HepG2 (cell line): ENCODE measurements at regions not wholly inside any gene's neighbourhood (a gene's known extent, or its start where the extent isn't known, plus 50 kb on each side); places are given as distances from the start of the nearest gene placed in this dataset.

Experiments
- ATAC-seq: fragments of 200-7000 bp; cut with Tn5 transposase; 3 replicates; pipeline ENCODE4 v1.9.1; 2020; ENCODE audit warnings: mild to moderate bottlenecking, moderate library complexity
- BruUV-seq: library from RNA; stranded (reverse); fragments of 400-500 nt; replicated peaks from 2 replicates; lab custom pipeline; 2021; lab: Mats Ljungman, UMichigan
- CTCF ChIA-PET: fragments of 300-600 bp; formaldehyde crosslinking; extraction: SDS; loops from one replicate; lab custom pipeline; 2021; ENCODE audit warnings: low total read pairs, inconsistent platforms, low intra/inter-chr PET ratio; lab: Yijun Ruan, JAX
- POLR2A ChIA-PET: fragments of 350-600 bp; sonication (Branson Sonifier 250); formaldehyde crosslinking; loops from one replicate; lab custom pipeline; 2020; ENCODE audit warnings: antibody characterized with exemption, inconsistent platforms; lab: Yijun Ruan, JAX
- DNase-seq: peaks from one replicate; pipeline ENCODE4 v3.0.0-alpha.2; 2015; ENCODE audit warnings: low spot score
- FAIRE-seq: peaks from 3 replicates; lab custom pipeline; 2011; peaks lifted over from hg19 to GRCh38; lab: Jason Lieb, UNC
- H2AFZ ChIP-seq: one replicate; pipeline ENCODE4 v1.6.1; 2011; ENCODE audit warnings: low read length, inconsistent platforms
- H3K27ac ChIP-seq: fragments of 300-600 bp; 3 replicates; pipeline ENCODE4 v1.8.0; 2011; ENCODE audit warnings: mixed run types, mild to moderate bottlenecking, mixed read lengths, low read length, inconsistent platforms; ENCODE audit not compliant: insufficient read depth; ENCODE audit errors: extremely low read length
- H3K27me3 ChIP-seq, 2 experiments: fragments of 200-600 bp in 1 of 2; 2 replicates in 1 of 2; 3 replicates in 1 of 2; pipeline versions ENCODE4 v1.6.0 to v1.8.0; 2011; ENCODE audit warnings: low read length in 2 of 2, mild to moderate bottlenecking in 2 of 2, moderate library complexity in 2 of 2, inconsistent platforms in 1 of 2; ENCODE audit not compliant: insufficient read depth in 2 of 2, control insufficient read depth in 1 of 2
- H3K36me3 ChIP-seq, 2 experiments: fragments of 200-600 bp in 1 of 2; replicated peaks in 1 of 2; 2 replicates in 1 of 2; 3 replicates in 1 of 2; pipeline versions ENCODE4 v1.5.1 to v1.8.0; 2011; ENCODE audit warnings: low read length in 2 of 2, inconsistent platforms in 1 of 2; ENCODE audit not compliant: insufficient read depth in 2 of 2, control insufficient read depth in 1 of 2
- H3K4me1 ChIP-seq: 2 replicates; pipeline ENCODE4 v1.5.1; 2012; ENCODE audit warnings: low read length, inconsistent platforms; ENCODE audit not compliant: insufficient read depth
- H3K4me2 ChIP-seq: 2 replicates; pipeline ENCODE4 v1.6.0; 2011; ENCODE audit warnings: low read depth, low read length, inconsistent platforms
- H3K4me3 ChIP-seq, 3 experiments: fragments of 200-600 bp in 1 of 3; sonication (generic), shearing (Covaris generic) in 1 of 3; replicated peaks in 1 of 3; 2 replicates each; pipeline ENCODE4 v1.5.1; 2011 to 2016; ENCODE audit warnings: low read length in 3 of 3, inconsistent platforms in 2 of 3, low read depth in 2 of 3, mild to moderate bottlenecking in 2 of 3, control low read depth in 1 of 3, mixed read lengths in 1 of 3; ENCODE audit not compliant: insufficient read depth in 1 of 3
- H3K79me2 ChIP-seq: one replicate; pipeline ENCODE4 v1.6.1; 2011; ENCODE audit warnings: low read length, inconsistent platforms; ENCODE audit not compliant: insufficient read depth
- H3K9ac ChIP-seq: 2 replicates; pipeline ENCODE4 v1.6.0; 2011; ENCODE audit warnings: mild to moderate bottlenecking, low read depth, low read length, inconsistent platforms; ENCODE audit not compliant: insufficient read depth
- H3K9me3 ChIP-seq: 2 replicates; pipeline ENCODE4 v1.5.1; 2012; ENCODE audit warnings: mild to moderate bottlenecking, low read length
- H4K20me1 ChIP-seq: 2 replicates; pipeline ENCODE4 v1.6.0; 2011; ENCODE audit warnings: inconsistent platforms, mild to moderate bottlenecking, low read length, moderate library complexity; ENCODE audit not compliant: insufficient read depth
- ELK4 ChIP-seq: sonication (generic); formaldehyde crosslinking; IDR thresholded peaks from 2 replicates; pipeline ENCODE4 v1.9.0; 2021; ENCODE audit warnings: missing genetic modification reagents, borderline replicate concordance
- GPN1 ChIP-seq: sonication (generic); formaldehyde crosslinking; IDR thresholded peaks from 2 replicates; pipeline ENCODE4 v1.5.1; 2020; ENCODE audit warnings: missing genetic modification reagents, borderline replicate concordance
- KLF15 ChIP-seq: sonication (generic); formaldehyde crosslinking; IDR thresholded peaks from 2 replicates; pipeline ENCODE4 v1.8.1; 2023; ENCODE audit warnings: borderline replicate concordance, mild to moderate bottlenecking, inconsistent platforms, missing genetic modification reagents, mixed read lengths
- MLLT10 ChIP-seq: sonication (generic); formaldehyde crosslinking; IDR thresholded peaks from 2 replicates; pipeline ENCODE4 v1.4.0; 2020; ENCODE audit warnings: missing genetic modification reagents
- MLX ChIP-seq: IDR thresholded peaks from 2 replicates; pipeline ENCODE4 v1.6.1; 2016
- ZBTB21 ChIP-seq: sonication (generic); formaldehyde crosslinking; IDR thresholded peaks from 2 replicates; pipeline ENCODE4 v1.4.0; 2020; ENCODE audit warnings: missing genetic modification reagents
- ZNF136 ChIP-seq: sonication (generic); formaldehyde crosslinking; IDR thresholded peaks from 2 replicates; pipeline ENCODE4 v1.8.1; 2022; ENCODE audit warnings: low read depth, mild to moderate bottlenecking, moderate library complexity, missing genetic modification reagents
- ZNF281 ChIP-seq: sonication (generic); formaldehyde crosslinking; IDR thresholded peaks from 2 replicates; pipeline ENCODE4 v1.4.0; 2020; ENCODE audit warnings: missing genetic modification reagents, borderline replicate concordance
- ZNF30 ChIP-seq: sonication (generic); formaldehyde crosslinking; IDR thresholded peaks from 2 replicates; pipeline ENCODE4 v1.5.0; 2020; ENCODE audit warnings: mild to moderate bottlenecking, missing genetic modification reagents
- WGBS: methylation state at CpG from one replicate; pipeline ENCODE4 v1.1.6; 2017; ENCODE audit warnings: low lambda C conversion rate; 5-methylcytosine and 5-hydroxymethylcytosine counted together
- in situ Hi-C: cut with HindIII; loops from 2 replicates; pipeline ENCODE4 v1.10.0; 2017; ENCODE audit warnings: low pct_unique_long_range_greater_than_20kb; ENCODE audit not compliant: extremely low pct_ligation_motif_present
- intact Hi-C: fragments of 100-400 bp; cut with micrococcal nuclease; formaldehyde crosslinking; loops from one replicate; pipeline ENCODE4 v1.10.0; 2022; ENCODE audit not compliant: unreplicated experiment
- TF ChIP-seq, protein P1 (sequence below): sonication (generic); formaldehyde crosslinking; IDR thresholded peaks from 2 replicates; pipeline ENCODE4 v1.8.0; 2022; ENCODE audit warnings: missing genetic modification reagents, mild to moderate bottlenecking, borderline replicate concordance
- TF ChIP-seq, protein P2 (sequence below): sonication (generic); formaldehyde crosslinking; IDR thresholded peaks from 2 replicates; pipeline ENCODE4 v1.8.1; 2023; ENCODE audit warnings: mild to moderate bottlenecking, inconsistent platforms, moderate library complexity, missing genetic modification reagents, borderline replicate concordance

DNA sequence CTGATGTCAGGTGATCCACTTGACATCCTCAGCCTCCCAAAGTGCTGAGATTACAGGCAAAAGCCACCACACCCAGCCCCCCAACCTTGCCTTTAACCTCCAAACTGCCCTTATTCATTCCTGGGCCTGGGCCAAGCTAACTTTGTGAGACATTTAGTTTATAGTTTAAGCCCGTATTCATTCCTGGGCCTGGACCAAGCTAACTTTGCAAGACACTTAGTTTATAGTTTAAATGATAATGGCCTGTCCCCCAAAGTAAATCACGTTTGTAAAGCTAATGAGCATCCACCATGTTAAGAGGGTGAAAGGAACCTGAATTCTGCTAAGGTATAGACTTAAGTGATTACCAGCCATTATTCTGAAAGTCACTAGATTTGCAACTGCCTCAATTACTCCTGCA is 68.7 kb downstream of the NEURL3 start:
- 0% methylated on average over 2 of the region's 2 CpGs for WGBS
- CTCF ChIA-PET, result no interaction called here
- no peaks in the 10 kb centered on the region for H4K20me1 ChIP-seq
- H3K9me3 ChIP-seq, result peaks cover 14% of the 10 kb centered on the region; the same call in 1 of the 2 replicates
- no peaks in the 10 kb centered on the region for H3K27me3 ChIP-seq
- no peaks in the 10 kb centered on the region for H3K36me3 ChIP-seq
- intact Hi-C loops (no loop called here), in situ Hi-C loops (no loop called here)
- no peak overlapping the region for H3K9ac ChIP-seq
- POLR2A ChIA-PET, result no interaction called here
- ATAC-seq, result no peak
- no peaks in the 10 kb centered on the region for H3K4me1 ChIP-seq
- FAIRE-seq, result no peak
- H3K4me2 ChIP-seq, result no peak overlapping the region
- no peak overlapping the region for H2AFZ ChIP-seq
- no peak overlapping the region for H3K4me3 ChIP-seq
- no TSS peak for BruUV-seq
- DNase-seq, result no peak
- no peak overlapping the region for H3K27ac ChIP-seq
- TF ChIP-seq MLX (CRISPR knock-in tag) (no peak), ELK4 (CRISPR knock-in tag) (no peak), ZNF30 (no peak)
- TF ChIP-seq, protein P1, sequence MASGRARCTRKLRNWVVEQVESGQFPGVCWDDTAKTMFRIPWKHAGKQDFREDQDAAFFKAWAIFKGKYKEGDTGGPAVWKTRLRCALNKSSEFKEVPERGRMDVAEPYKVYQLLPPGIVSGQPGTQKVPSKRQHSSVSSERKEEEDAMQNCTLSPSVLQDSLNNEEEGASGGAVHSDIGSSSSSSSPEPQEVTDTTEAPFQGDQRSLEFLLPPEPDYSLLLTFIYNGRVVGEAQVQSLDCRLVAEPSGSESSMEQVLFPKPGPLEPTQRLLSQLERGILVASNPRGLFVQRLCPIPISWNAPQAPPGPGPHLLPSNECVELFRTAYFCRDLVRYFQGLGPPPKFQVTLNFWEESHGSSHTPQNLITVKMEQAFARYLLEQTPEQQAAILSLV (CRISPR knock-in tag), result no peak
- no peaks in the 10 kb centered on the region for H3K79me2 ChIP-seq

DNA sequence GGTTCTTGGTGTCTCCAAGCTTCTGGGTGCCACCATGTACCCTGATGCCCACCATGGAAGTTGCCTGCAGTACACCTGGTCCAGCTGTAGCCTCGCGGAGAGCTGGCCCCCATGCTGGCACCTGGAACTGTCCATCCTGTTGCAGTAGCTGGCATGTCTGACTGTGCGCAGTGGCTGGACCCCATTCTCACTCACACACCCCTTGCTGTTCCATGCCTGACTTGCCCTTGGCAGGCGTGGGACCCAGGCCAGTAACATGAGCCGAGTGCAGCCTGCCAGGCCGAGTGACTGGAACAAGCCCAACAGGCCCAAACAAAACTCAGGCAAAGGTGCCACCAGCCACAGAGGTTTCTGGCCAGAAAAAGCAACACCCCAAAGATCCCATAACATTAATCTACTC is 73.8 kb downstream of the NEURL3 start:
- POLR2A ChIA-PET, result no interaction called here
- Histone ChIP-seq H4K20me1 (no peaks in the 10 kb centered on the region), H3K9ac (no peak overlapping the region), H3K4me2 (no peak overlapping the region), H3K27me3 (peaks cover 0 to 7% of the 10 kb centered on the region in 2 experiments; a peak in 1 of 5 replicates), H3K36me3 (no peaks in the 10 kb centered on the region), H3K27ac (no peak overlapping the region), H2AFZ (no peak overlapping the region), H3K79me2 (no peaks in the 10 kb centered on the region), H3K4me1 (peaks cover 13% of the 10 kb centered on the region), H3K4me3 (no peak overlapping the region), H3K9me3 (0 out of 2 replicates have a peak, but pooled peaks cover 4% of the 10 kb centered on the region)
- in situ Hi-C loops, result no loop called here
- CTCF ChIA-PET, result no interaction called here
- ATAC-seq (no peak), FAIRE-seq (no peak), DNase-seq (no peak)
- 44% methylated on average over 6 of the region's 6 CpGs for WGBS
- intact Hi-C loops, result no loop called here
- no TSS peak for BruUV-seq
- TF ChIP-seq ZNF136 (CRISPR knock-in tag) (no peak), MLLT10 (no peak), KLF15 (no peak), ZBTB21 (no peak), GPN1 (CRISPR knock-in tag) (no peak), ZNF281 (CRISPR knock-in tag) (no peak)
- TF ChIP-seq, protein P2, sequence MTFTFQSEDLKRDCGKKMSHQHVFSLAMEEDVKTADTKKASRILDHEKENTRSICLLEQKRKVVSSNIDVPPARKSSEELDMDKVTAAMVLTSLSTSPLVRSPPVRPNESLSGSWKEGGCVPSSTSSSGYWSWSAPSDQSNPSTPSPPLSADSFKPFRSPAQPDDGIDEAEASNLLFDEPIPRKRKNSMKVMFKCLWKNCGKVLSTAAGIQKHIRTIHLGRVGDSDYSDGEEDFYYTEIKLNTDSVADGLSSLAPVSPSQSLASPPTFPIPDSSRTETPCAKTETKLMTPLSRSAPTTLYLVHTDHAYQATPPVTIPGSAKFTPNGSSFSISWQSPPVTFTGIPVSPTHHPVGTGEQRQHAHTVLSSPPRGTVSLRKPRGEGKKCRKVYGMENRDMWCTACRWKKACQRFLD, result no peak
